HG03571 (cell line): ENCODE measurements at regions not wholly inside any gene's neighbourhood (a gene's known extent, or its start where the extent isn't known, plus 50 kb on each side); places are given as distances from the start of the nearest gene placed in this dataset.

Experiments used
- ATAC-seq: cut with Tn5 transposase; IDR thresholded peaks from one replicate; pipeline ENCODE4 v1.9.1; 2021; ENCODE audit not compliant: unreplicated experiment

- no peak for ATAC-seq
These were observed 52.9 kb upstream of the SLC28A3 start for GRCh38 chr9:84393266-84393950.

- ATAC-seq: no peak
These were observed 53.5 kb upstream of the SLC28A3 start for GRCh38 chr9:84394036-84394435.

GRCh38 chr9:84397151-84397728 lies 56.7 kb upstream of the SLC28A3 start:
- ATAC-seq: peak; percentile 71

- no peak for ATAC-seq
These were observed 57.3 kb upstream of the SLC28A3 start for GRCh38 chr9:84397822-84398221.

GRCh38 chr9:84402517-84402916 lies 62.0 kb upstream of the SLC28A3 start:
- no peak for ATAC-seq

- ATAC-seq: no peak
These were observed 62.7 kb upstream of the SLC28A3 start for GRCh38 chr9:84403288-84403687.

- ATAC-seq: no peak
These were observed 63.6 kb upstream of the SLC28A3 start for GRCh38 chr9:84404095-84404686.

- ATAC-seq: no peak
These were observed 65.1 kb upstream of the SLC28A3 start for GRCh38 chr9:84405667-84406066.

- ATAC-seq: no peak
These were observed 67.9 kb upstream of the SLC28A3 start for GRCh38 chr9:84408416-84408815.

- no peak for ATAC-seq
These were observed 71.2 kb upstream of the SLC28A3 start for GRCh38 chr9:84411683-84412267.

- no peak for ATAC-seq
These were observed 72.1 kb upstream of the SLC28A3 start for GRCh38 chr9:84412654-84413053.

GRCh38 chr9:84413301-84413700 lies 72.7 kb upstream of the SLC28A3 start:
- ATAC-seq: no peak

GRCh38 chr9:84419031-84419602 lies 78.6 kb upstream of the SLC28A3 start:
- ATAC-seq: no peak

- ATAC-seq: no peak
These were observed 84.4 kb upstream of the SLC28A3 start for GRCh38 chr9:84424931-84425330.

GRCh38 chr9:84432746-84433145 lies 92.2 kb upstream of the SLC28A3 start:
- ATAC-seq: no peak

- no peak for ATAC-seq
These were observed 95.3 kb upstream of the SLC28A3 start for GRCh38 chr9:84435902-84436301.

- no peak for ATAC-seq
These were observed 96.0 kb upstream of the SLC28A3 start for GRCh38 chr9:84436386-84437109.

GRCh38 chr9:84438391-84438790 lies 97.8 kb upstream of the SLC28A3 start:
- ATAC-seq: no peak

- no peak for ATAC-seq
These were observed 98.7 kb upstream of the SLC28A3 start for GRCh38 chr9:84439250-84439649.

- ATAC-seq: no peak
These were observed 102.2 kb upstream of the SLC28A3 start for GRCh38 chr9:84442712-84443111.

- no peak for ATAC-seq
These were observed 105.2 kb upstream of the SLC28A3 start for GRCh38 chr9:84445737-84446136.
